Breast epithelium (tissue), 3 donors: ENCODE measurements at regions not wholly inside any gene's neighbourhood (a gene's known extent, or its start where the extent isn't known, plus 50 kb on each side); places are given as distances from the start of the nearest gene placed in this dataset.

Experiments used
- POLR2A ChIP-seq: fragments of 450-650 bp; IDR thresholded peaks from one replicate; pipeline ENCODE4 v1.6.1; 2016; ENCODE audit warnings: antibody characterized with exemption, mild to moderate bottlenecking, moderate library complexity
- POLR2AphosphoS5 ChIP-seq, 3 donors: sonication (generic); formaldehyde crosslinking; IDR thresholded peaks; one replicate each; pipeline ENCODE4 v1.6.1; 2017; ENCODE audit warnings: antibody characterized with exemption in 3 of 3
- TF ChIP-seq, protein P1 (sequence below), 3 donors: fragments of 450-650 bp; IDR thresholded peaks; one replicate each; pipeline ENCODE4 v1.5.1; 2016 to 2017; ENCODE audit warnings: antibody characterized with exemption in 3 of 3, mild to moderate bottlenecking in 3 of 3, moderate library complexity in 3 of 3

DNA sequence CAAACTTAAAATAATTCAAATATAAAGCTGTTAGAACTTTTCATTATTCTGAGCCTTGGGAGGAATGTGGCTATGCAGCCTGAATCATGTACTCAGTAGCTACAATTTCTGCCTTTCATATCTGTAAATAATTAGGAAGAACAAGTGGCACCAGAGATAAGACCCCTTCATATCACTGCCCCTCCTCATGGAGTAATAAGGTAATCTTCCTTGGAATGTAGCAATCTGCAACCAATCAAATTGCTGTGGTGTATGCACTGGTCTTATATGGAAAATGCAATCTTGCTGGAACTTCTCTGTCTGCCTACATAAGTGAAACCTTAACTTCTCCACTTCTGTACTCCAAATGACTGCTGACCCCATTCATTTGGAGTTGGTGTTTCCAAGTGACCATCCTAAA is 104.4 kb upstream of the VANGL1 start:
- TF ChIP-seq, protein P1, sequence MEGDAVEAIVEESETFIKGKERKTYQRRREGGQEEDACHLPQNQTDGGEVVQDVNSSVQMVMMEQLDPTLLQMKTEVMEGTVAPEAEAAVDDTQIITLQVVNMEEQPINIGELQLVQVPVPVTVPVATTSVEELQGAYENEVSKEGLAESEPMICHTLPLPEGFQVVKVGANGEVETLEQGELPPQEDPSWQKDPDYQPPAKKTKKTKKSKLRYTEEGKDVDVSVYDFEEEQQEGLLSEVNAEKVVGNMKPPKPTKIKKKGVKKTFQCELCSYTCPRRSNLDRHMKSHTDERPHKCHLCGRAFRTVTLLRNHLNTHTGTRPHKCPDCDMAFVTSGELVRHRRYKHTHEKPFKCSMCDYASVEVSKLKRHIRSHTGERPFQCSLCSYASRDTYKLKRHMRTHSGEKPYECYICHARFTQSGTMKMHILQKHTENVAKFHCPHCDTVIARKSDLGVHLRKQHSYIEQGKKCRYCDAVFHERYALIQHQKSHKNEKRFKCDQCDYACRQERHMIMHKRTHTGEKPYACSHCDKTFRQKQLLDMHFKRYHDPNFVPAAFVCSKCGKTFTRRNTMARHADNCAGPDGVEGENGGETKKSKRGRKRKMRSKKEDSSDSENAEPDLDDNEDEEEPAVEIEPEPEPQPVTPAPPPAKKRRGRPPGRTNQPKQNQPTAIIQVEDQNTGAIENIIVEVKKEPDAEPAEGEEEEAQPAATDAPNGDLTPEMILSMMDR (IDR thresholded peaks at IDR 0.05): no peak
- TF ChIP-seq POLR2A (no peak), POLR2AphosphoS5 (IDR thresholded peaks at IDR 0.05) (no peak)
